ENCODE measurements at regions not wholly inside any gene's neighbourhood (a gene's known extent, or its start where the extent isn't known, plus 50 kb on each side); places are given as distances from the start of the nearest gene placed in this dataset.

GRCh38 chr1:228853637-228854036 lies 118.4 kb downstream of the RHOU start:
- no peak for TF ChIP-seq YY1 (IDR thresholded peaks at IDR 0.05; ENCODE audit: insufficient read depth, insufficient read length)
- TF ChIP-seq ZNF274 (IDR thresholded peaks at IDR 0.05; ENCODE audit: low read depth, low read length) = no peak

All from NT2/D1 (cell line).